Stomach (tissue), 8 donors: ENCODE measurements at regions not wholly inside any gene's neighbourhood (a gene's known extent, or its start where the extent isn't known, plus 50 kb on each side); places are given as distances from the start of the nearest gene placed in this dataset.

Source experiments
- DNase-seq, 2 donors: peaks; one replicate each; pipeline versions ENCODE4 v3.0.0 to v3.0.0-alpha.2; 2013 to 2019
- H3K27ac ChIP-seq, 5 donors: fragments of 200-600 bp in 4 of 5; sonication (generic) in 4 of 5; one replicate each; pipeline ENCODE4 v1.5.1; 2013 to 2019; ENCODE audit warnings: mild to moderate bottlenecking in 1 of 5, moderate library complexity in 1 of 5
- H3K27me3 ChIP-seq, 3 donors: fragments of 200-600 bp; sonication (generic); one replicate each; pipeline ENCODE4 v1.5.1; 2017 to 2019; ENCODE audit warnings: mixed run types in 1 of 3
- H3K36me3 ChIP-seq, 4 donors: fragments of 200-600 bp; sonication (generic); 1 replicate in 3 of 4; 2 replicates in 1 of 4; pipeline ENCODE4 v1.5.1; 2016 to 2019
- H3K4me1 ChIP-seq, 4 donors: fragments of 200-600 bp; sonication (generic); one replicate each; pipeline ENCODE4 v1.5.1; 2016 to 2019
- H3K4me3 ChIP-seq, 4 donors: fragments of 200-600 bp; sonication (generic) in 3 of 4; one replicate each; pipeline ENCODE4 v1.5.1; 2016 to 2019; ENCODE audit warnings: mild to moderate bottlenecking in 1 of 4
- H3K9me3 ChIP-seq, 4 donors: fragments of 200-600 bp; sonication (generic); one replicate each; pipeline ENCODE4 v1.5.1; 2016 to 2019
- CTCF ChIP-seq, 7 experiments: fragments of 450-650 bp in 4 of 7; fragments of 200-600 bp in 3 of 7; sonication (generic) in 3 of 7; IDR thresholded peaks; one replicate each; pipeline ENCODE4 v1.5.1; 2016 to 2019; ENCODE audit warnings: antibody characterized with exemption in 7 of 7, control low read depth in 2 of 7, mild to moderate bottlenecking in 1 of 7
- EP300 ChIP-seq: sonication (generic); formaldehyde crosslinking; IDR thresholded peaks from one replicate; pipeline ENCODE4 v1.6.1; 2017; ENCODE audit warnings: antibody characterized with exemption
- POLR2A ChIP-seq, 4 donors: fragments of 450-650 bp; IDR thresholded peaks; one replicate each; pipeline ENCODE4 v1.6.1; 2016; ENCODE audit warnings: antibody characterized with exemption in 4 of 4, control low read depth in 2 of 4, mild to moderate bottlenecking in 1 of 4, moderate library complexity in 1 of 4
- POLR2AphosphoS5 ChIP-seq, 3 donors: sonication (generic); formaldehyde crosslinking; IDR thresholded peaks; one replicate each; pipeline ENCODE4 v1.6.1; 2016; ENCODE audit warnings: antibody characterized with exemption in 3 of 3
- WGBS, 5 donors: extraction: QIAGEN DNeasy Blood & Tissue Kit in 3 of 5; methylation state at CpG; one replicate each; pipeline versions ENCODE4 v1.1.5 to v1.1.7; 2013 to 2018; 5-methylcytosine and 5-hydroxymethylcytosine counted together
- intact Hi-C: fragments of 100-400 bp; cut with DNase I; formaldehyde crosslinking; loops from one replicate; pipeline ENCODE4 v1.15.1; 2023; ENCODE audit warnings: low total_unique reads
- donor health status: healthy with polysubstance abuse.
- donor health status: Bipolar disorder and iron deficiency.
- donor health status: healthy.

- H3K4me1 ChIP-seq: no peaks in the 10 kb centered on the region
- TF ChIP-seq POLR2AphosphoS5 (IDR thresholded peaks at IDR 0.05): no peak
- no peak for TF ChIP-seq CTCF (IDR thresholded peaks at IDR 0.05)
- no peak for TF ChIP-seq EP300
- TF ChIP-seq POLR2A (IDR thresholded peaks at IDR 0.05): no peak
- no peak for DNase-seq
- no peak overlapping the region for H3K4me3 ChIP-seq
- no peak overlapping the region for H3K27ac ChIP-seq
- WGBS, 5 donors: 65 to 89% (median 83%) methylated on average over 15 of the region's 15 CpGs
- H3K27me3 ChIP-seq: peaks cover 0 to 27% (median 0%) of the 10 kb centered on the region in 3 donors
- intact Hi-C loops: no loop called here
- H3K36me3 ChIP-seq: no peaks in the 10 kb centered on the region
- H3K9me3 ChIP-seq: no peaks in the 10 kb centered on the region
These were observed 94.1 kb upstream of the NECTIN1 start for GRCh38 chr11:119823077-119823476.

GRCh38 chr11:119816660-119817059 is 87.7 kb upstream of the NECTIN1 start:
- no peak for DNase-seq
- no peak overlapping the region for H3K4me3 ChIP-seq
- H3K9me3 ChIP-seq: peaks cover 0 to 7% (median 6%) of the 10 kb centered on the region in 4 donors
- no peak overlapping the region for H3K27ac ChIP-seq
- intact Hi-C loops: no loop called here
- no peaks in the 10 kb centered on the region for H3K36me3 ChIP-seq
- WGBS, 5 donors: 58 to 75% (median 69%) methylated on average over 2 of the region's 2 CpGs
- peaks cover 0 to 7% (median 0%) of the 10 kb centered on the region in 3 donors for H3K27me3 ChIP-seq
- TF ChIP-seq POLR2AphosphoS5 (IDR thresholded peaks at IDR 0.05) (no peak), CTCF (IDR thresholded peaks at IDR 0.05) (no peak), EP300 (no peak), POLR2A (IDR thresholded peaks at IDR 0.05) (no peak)
- H3K4me1 ChIP-seq: no peaks in the 10 kb centered on the region

- intact Hi-C loops: no loop called here
- DNase-seq: no peak
- no peak overlapping the region for H3K4me3 ChIP-seq
- TF ChIP-seq CTCF (IDR thresholded peaks at IDR 0.05): no peak
- peaks cover 0 to 4% (median 0%) of the 10 kb centered on the region in 3 donors for H3K27me3 ChIP-seq
- no peak overlapping the region for H3K27ac ChIP-seq
- H3K36me3 ChIP-seq: no peaks in the 10 kb centered on the region
- no peaks in the 10 kb centered on the region for H3K4me1 ChIP-seq
- peaks cover 0 to 7% (median 6%) of the 10 kb centered on the region in 4 donors for H3K9me3 ChIP-seq
These were observed 85.8 kb upstream of the NECTIN1 start for GRCh38 chr11:119814766-119815165.

- Histone ChIP-seq H3K27me3 (peaks cover 0 to 7% (median 0%) of the 10 kb centered on the region in 3 donors), H3K4me1 (no peaks in the 10 kb centered on the region), H3K27ac (no peak overlapping the region), H3K36me3 (no peaks in the 10 kb centered on the region), H3K9me3 (peaks cover 0 to 7% (median 6%) of the 10 kb centered on the region in 4 donors), H3K4me3 (no peak overlapping the region)
- TF ChIP-seq POLR2AphosphoS5 (IDR thresholded peaks at IDR 0.05): no peak
- TF ChIP-seq CTCF (IDR thresholded peaks at IDR 0.05): no peak
- no peak for TF ChIP-seq POLR2A (IDR thresholded peaks at IDR 0.05)
- TF ChIP-seq EP300: no peak
- no peak for DNase-seq
- 89 to 97% (median 92%) methylated on average over 14 of the region's 14 CpGs for WGBS, 5 donors
- intact Hi-C loops: no loop called here
These were observed 81.7 kb upstream of the NECTIN1 start for GRCh38 chr11:119810478-119811232.
